ENCODE measurements at regions not wholly inside any gene's neighbourhood (a gene's known extent, or its start where the extent isn't known, plus 50 kb on each side); places are given as distances from the start of the nearest gene placed in this dataset.

- no TSS peak for BruUV-seq (replicated peaks)
These were observed 446.8 kb upstream of the SOX5 start for GRCh38 chr12:24396224-24396623.

More at GRCh38 chr12:24396224-24396623, 446.8 kb upstream of the SOX5 start:
- Histone ChIP-seq H2AFZ (ENCODE audit: low read depth, low read length) (no peak overlapping the region), H4K20me1 (replicated peaks; ENCODE audit: control insufficient read depth, insufficient read depth, low read length) (no peaks in the 10 kb centered on the region), H3K4me1 (replicated peaks in 1 of 2; ENCODE audit: control insufficient read depth in 2 of 2, insufficient read depth in 2 of 2, low read length in 2 of 2) (no peaks in the 10 kb centered on the region), H3K9ac (ENCODE audit: insufficient read depth in 1 of 2, low read depth in 2 of 2, low read length in 2 of 2) (no peak overlapping the region), H3K36me3 (ENCODE audit: control insufficient read depth, insufficient read depth, low read length) (no peaks in the 10 kb centered on the region), H3K4me2 (ENCODE audit: insufficient read depth, low read length) (no peak overlapping the region), H3K9me1 (ENCODE audit: control insufficient read depth, insufficient read depth, low read length) (no peaks in the 10 kb centered on the region), H3K4me3 (no peak overlapping the region), H3K27me3 (ENCODE audit: control insufficient read depth in 2 of 2, insufficient read depth in 2 of 2, low read length in 2 of 2) (peaks cover 3 to 7% of the 10 kb centered on the region in 2 experiments; a peak in 3 of 5 replicates), H3K9me3 (replicated peaks; ENCODE audit: control insufficient read depth, insufficient read depth, low read depth, low read length) (no peaks in the 10 kb centered on the region), H3K79me2 (ENCODE audit: control insufficient read depth, insufficient read depth, low read length) (no peaks in the 10 kb centered on the region), H3K27ac (ENCODE audit: extremely low read depth, low read depth, low read length) (no peak overlapping the region)
- in situ Hi-C loops (cut with MboI): no loop called here
- ATAC-seq (no peak), DNase-seq (ENCODE audit: extremely low read depth in 1 of 4, low spot score in 3 of 4) (no peak), FAIRE-seq (no peak)
- intact Hi-C loops (cut with micrococcal nuclease): no loop called here
- POLR2A ChIA-PET: interaction anchor here (0.6 to 1.5 kb wide), 2 partner anchors 9 to 191 kb away, joined by 3 to 5 read pairs; no protein-coding TSS in a partner anchor
- CTCF ChIA-PET (ENCODE audit: low intra/inter-chr PET ratio): no interaction called here
- under 1% methylated on average over 11 of the region's 11 CpGs for WGBS (ENCODE audit: insufficient coverage, low coverage, missing lambda C conversion rate)
- TF ChIP-seq ZKSCAN8 (CRISPR knock-in tag; IDR thresholded peaks at IDR 0.05) (no peak), ZNF140 (CRISPR knock-in tag; IDR thresholded peaks at IDR 0.05) (no peak), TAF15 (IDR thresholded peaks at IDR 0.05; ENCODE audit: low read depth, low read length) (no peak), SRSF1 (IDR thresholded peaks at IDR 0.05; ENCODE audit: low read depth, low read length) (no peak), XRCC5 (IDR thresholded peaks at IDR 0.05; ENCODE audit: low read depth, low read length) (no peak), ZNF277 (CRISPR knock-in tag; IDR thresholded peaks at IDR 0.05; ENCODE audit: borderline replicate concordance) (no peak), GABPB1 (CRISPR knock-in tag; IDR thresholded peaks at IDR 0.05) (no peak), SP2 (IDR thresholded peaks at IDR 0.05; ENCODE audit: extremely low read depth, low read depth, low read length, poor library complexity, severe bottlenecking) (no peak), E2F5 (CRISPR knock-in tag; IDR thresholded peaks at IDR 0.05) (no peak), SIRT6 (IDR thresholded peaks at IDR 0.05; ENCODE audit: low read depth, low read length) (no peak), RHOXF2B (CRISPR knock-in tag; conservative IDR thresholded peaks at IDR 0.05) (no peak), PKNOX1 (IDR thresholded peaks at IDR 0.05) (no peak), ZNF3 (CRISPR knock-in tag; IDR thresholded peaks at IDR 0.05) (no peak), MCM3 (IDR thresholded peaks at IDR 0.05) (no peak)
